HG03520 (cell line): ENCODE measurements at regions not wholly inside any gene's neighbourhood (a gene's known extent, or its start where the extent isn't known, plus 50 kb on each side); places are given as distances from the start of the nearest gene placed in this dataset.

Experiments used
- ATAC-seq: cut with Tn5 transposase; IDR thresholded peaks from one replicate; pipeline ENCODE4 v1.9.1; 2021; ENCODE audit warnings: mild to moderate bottlenecking, moderate library complexity; ENCODE audit not compliant: unreplicated experiment

DNA sequence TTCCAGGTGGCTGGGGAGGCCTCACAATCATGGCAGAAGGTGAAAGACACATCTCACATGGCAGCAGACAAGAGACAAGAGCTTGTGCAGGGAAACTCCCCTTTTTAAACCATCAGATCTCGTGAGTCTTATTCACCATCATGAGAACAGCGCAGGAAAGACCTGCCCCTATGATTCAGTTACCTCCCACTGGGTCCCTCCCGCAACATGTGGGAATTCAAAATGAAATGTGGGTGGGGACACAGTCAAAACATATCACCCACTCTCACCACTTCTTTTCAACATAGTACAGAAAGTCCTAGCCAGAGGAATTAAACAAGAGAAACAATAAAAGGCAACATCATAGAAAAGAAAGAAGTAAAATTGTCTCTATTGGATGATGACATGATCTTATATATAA, 223.4 kb upstream of the SLC24A2 start:
- ATAC-seq: no peak

DNA sequence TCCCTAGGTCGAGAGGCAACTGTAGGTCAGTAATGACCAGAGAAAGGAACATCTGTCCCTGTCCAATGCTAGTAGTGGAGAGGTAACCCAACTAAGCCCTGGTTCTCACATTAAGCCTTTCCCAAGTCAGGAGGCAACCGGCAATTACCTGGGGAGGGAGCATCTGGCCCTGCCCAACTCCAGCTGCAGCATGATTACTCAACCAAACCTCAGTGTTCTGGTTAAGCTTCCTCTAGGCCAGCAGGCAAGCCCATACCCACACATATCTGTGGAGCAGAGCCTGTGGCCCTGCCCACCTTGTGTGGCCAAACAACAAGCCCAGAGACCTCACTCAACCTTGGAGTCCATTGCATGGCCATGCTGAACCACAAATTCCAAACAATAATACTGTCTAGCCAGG, 220.8 kb upstream of the SLC24A2 start:
- ATAC-seq: no peak

DNA sequence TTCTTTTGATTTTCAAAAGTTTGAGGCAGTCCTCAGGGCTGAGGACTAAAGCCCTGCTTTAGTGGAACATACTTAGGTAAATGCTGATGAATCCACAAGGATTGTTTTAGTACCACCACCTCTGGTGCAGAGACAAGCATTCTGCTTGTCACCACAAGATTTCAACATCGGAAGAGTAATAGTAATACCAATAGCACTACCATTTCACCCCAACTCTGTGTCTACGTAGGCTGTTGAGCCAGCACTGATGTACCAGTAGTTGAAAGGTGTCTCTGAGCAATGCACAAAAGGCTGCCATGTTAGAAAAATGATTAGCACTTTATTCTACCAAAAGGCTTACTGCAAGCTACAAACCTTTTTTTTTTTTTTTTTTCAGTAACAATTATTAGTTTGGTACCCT, 213.2 kb upstream of the SLC24A2 start:
- ATAC-seq: no peak

DNA sequence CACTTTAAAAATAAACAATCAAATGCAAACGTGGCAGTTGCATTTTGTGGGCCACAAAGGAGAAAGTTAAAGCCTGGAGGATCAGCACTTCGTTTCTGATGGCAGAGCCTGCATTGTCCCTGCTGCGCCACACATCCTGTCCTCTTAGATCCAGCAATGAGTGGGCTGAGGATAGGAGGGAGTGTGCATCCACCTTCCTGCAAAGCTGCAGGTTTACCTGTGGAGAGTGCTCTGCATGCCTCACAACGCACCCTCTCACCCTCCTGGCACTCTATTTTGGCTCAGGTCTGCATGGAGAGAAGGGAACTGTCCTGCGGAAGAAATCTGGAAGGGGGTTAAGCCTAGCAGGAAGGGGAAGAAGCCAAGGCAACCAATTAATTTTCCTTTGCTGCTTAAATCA, 212.2 kb upstream of the SLC24A2 start:
- ATAC-seq: no peak

DNA sequence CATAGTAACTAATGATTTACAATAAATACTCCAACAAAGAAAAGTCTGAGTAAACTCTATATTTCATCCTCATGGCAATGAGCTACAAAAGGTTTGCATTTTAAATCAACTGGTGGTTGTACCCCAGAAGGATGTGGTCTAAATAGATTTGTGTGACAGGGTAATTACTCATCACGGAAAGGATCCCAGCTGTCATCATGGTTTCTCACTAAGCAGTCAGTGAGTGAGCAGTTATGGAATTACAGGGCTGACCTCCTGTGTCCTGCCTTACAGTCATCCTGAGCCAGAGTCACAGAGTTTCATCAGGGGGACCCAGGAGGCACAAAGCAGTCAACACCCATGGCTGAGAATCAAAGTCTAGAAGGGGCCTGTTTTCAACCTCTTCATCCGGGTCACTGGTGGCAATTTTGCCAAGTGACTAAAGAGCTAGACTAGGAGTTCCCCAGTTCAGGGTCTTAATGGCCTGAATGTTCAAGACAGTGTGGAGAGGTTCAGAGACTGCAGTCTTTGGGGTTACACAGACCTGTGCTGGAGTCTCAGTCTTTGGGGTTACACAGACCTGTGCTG, 210.7 kb upstream of the SLC24A2 start:
- ATAC-seq: peak; percentile 92

DNA sequence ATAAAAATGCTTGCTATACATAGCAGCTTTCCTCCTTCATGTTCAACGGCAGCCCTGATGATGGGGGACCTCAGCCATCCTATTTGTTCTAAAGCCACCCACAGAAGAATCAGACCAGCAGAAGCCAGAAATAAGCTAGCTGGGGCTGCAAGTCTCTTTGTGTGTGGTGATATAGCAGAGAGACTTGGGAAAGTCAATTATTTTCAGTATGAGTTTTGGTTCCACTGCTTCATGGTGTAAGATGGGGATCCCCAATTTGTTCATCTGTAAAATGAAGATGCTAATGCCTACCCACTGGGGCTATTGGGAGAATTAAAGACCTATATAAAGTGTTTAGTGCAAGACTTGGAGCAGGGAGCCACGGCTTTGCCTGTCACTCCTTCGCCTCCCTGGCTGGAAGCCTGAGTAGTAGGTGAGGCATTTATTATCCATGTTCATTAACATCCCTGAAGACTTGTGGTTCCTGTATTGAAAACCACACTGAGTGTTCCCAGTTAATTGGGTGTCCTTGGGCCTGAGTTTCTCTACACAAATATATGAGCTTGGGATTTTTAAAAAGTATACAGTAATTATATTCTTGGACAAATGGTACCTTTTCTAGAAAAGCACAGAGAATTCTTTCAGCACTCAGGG, 210.1 kb upstream of the SLC24A2 start:
- peak; percentile 25 for ATAC-seq

DNA sequence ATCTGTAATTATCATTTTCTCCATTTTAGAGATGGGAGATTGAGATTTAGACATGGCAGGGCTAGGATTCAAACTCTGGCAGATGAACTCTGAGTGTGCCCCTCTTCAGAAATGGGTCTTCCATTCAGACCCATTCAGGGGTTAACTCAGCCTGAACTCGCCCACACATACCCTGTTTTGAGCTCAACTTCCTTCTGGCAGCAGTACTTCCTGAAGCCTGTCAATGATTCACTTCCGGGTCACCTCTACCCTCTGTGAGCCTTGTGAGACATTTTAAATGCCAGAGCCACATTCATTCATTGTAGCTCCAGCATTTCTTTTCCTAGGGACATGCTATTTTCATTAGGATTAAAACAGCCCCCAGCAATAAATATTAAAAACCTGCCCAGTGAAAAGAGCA, 209.3 kb upstream of the SLC24A2 start:
- ATAC-seq: no peak

DNA sequence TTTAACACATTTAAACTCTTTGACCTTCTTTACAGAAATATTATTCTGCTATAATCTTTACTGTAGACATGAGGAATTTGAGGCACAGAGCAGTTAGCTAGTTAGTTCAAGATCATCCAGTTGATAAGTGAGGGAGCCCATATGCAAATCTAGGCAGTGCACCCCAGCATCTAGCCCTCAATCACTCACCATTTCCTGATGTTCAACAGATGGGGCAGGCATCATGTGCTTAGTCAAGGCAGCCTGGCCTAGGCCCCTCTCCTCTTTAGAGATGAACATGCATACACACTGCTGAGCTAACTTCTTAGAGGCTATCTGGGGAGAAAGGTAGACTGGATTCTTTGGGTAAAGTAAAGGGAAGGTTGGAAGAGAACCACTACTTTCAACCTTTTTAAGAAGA, 206.8 kb upstream of the SLC24A2 start:
- no peak for ATAC-seq

DNA sequence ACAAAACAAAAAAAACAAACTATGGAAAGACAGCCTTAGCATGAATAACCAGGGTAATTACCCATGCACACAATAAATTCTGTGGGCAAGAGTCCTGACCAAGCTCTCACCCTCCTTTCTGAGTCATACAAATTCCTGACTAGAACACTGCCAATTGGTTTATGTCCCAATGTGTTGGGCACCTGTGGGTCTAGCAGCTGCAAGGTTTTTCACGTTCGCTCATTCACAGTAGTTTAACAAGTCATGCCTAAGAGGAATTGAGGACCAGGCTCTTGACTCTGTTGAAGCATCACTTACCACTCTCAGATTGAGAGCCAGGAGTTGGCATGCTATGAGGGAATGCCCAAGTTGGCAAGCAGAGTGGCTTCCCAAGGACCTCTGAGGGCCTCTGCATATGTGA, 205.5 kb upstream of the SLC24A2 start:
- ATAC-seq: no peak

DNA sequence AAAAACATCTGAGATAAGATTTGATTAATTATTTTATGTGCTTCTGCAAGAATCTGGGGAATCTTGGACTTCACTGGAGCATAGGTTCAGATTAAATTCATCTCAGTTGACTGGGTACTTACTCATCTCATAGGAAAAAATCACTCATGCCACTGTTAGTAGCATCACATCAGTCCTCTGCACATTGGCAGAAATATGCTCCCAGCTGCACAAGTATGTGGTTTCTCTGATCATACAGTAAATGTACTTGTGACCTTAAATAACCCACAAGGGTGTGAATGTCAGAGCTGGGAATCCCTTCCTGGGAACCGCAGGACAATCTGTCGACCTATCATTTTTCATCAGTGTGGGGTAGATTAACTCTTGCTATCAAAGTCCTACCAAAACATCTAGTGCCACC, 203.7 kb upstream of the SLC24A2 start:
- no peak for ATAC-seq

DNA sequence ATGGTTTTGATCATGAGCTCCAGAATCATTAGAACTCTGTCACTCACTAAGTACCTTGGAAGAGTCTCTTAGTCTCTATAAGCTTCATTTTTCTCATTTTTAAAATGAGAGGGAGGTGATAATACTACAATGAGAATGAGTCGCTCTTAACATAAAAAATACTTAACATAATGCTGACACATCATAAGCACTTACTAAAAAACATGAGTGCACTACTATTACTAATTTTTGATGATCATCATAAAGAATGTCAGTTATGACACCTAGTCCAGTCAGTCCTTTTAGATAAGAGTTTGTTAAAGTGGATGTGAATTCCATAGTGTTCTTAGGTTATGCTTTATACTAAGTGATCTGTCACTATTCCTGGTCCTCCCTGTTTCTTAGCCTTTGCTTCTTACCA, 200.4 kb upstream of the SLC24A2 start:
- ATAC-seq: no peak

DNA sequence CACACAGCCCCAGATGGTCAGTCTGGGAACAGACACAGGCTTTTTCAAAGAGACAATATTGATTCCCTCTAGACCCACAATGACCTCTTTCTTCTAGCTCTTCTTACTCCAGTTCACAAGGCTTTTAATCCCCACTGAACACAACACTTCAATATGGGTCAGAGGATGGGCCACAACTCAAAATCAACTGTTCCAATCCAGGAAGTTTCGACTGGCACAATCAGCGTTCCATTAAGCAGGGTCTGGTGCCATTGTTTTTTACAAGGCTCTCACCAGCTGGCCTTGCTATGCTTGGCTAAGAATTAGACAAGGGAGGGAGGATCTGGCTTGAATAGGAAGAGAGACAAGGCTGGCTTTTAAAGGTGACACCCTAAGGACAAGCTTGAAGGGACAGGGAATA, 199.4 kb upstream of the SLC24A2 start:
- ATAC-seq: no peak

DNA sequence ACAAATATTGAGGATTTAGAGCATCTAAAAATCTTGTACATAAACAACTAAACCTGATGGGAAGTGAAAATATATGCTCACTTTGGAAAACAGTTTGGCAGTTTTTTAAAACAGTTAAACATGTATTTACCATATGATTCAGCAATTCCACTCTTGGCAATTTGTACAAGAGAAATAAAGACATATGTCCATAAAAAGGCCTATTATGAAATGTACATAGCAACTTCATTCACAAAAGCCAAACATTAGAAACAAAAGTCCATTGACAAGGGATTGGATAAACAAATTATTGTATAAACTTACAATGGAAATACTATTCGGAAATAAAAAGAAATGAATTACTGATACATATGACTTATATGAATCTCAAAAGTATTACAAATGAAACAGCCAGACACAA, 196.2 kb upstream of the SLC24A2 start:
- ATAC-seq: no peak

DNA sequence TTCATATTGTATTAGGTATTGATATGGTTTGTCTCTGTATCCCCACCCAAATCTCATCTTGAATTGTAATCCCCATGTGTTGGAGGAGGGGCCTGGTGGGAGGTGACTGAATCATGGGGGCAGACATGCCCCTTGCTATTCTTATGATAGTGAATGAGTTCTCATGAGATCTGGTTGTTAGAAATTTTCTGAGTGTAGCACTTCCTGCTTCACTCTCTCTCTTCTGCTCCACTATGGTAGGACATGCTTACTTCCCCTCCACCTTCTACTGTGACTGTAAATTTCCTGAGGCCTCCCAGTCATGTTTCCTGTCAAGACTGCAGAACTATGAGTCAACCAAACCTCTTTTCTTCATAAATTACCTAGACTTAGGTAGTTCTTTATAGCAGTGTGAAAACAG, 187.4 kb upstream of the SLC24A2 start:
- no peak for ATAC-seq

DNA sequence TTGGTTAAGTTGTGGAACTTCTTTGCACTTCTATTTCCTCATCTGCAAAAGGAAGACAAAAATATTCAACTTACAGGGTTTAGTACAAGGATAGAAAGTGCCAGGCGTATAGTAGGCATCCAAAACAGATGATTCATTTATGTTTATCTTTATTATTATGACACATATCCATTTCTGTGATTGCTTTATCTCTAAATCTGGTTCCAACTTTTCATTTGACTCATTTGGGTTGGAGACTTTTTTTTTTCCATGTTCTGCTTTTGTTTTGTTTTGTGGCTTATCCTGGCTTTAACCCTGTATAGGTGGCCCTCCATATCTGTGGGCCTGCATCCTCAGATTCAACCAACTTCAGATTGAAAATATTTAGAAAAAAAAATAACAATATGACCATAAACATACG, 186.7 kb upstream of the SLC24A2 start:
- no peak for ATAC-seq

DNA sequence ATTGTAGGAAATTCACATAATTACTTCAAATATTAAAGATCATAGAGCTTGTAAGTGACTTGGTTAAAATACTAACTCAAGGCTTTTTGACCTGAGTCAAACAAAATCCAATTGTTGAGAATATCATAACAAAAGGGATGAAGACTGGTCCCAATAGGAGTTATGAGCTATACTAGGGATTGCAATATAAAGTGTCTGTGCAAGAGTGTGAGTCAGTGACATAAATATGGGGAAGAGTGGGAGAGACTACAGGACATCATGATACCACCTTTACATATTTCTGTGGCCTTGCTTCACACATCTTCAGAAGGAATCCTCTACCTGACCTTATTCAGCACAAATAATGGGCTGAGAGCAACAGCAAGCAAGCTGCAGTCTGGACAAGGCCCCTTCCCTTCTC, 180.9 kb upstream of the SLC24A2 start:
- ATAC-seq: no peak

DNA sequence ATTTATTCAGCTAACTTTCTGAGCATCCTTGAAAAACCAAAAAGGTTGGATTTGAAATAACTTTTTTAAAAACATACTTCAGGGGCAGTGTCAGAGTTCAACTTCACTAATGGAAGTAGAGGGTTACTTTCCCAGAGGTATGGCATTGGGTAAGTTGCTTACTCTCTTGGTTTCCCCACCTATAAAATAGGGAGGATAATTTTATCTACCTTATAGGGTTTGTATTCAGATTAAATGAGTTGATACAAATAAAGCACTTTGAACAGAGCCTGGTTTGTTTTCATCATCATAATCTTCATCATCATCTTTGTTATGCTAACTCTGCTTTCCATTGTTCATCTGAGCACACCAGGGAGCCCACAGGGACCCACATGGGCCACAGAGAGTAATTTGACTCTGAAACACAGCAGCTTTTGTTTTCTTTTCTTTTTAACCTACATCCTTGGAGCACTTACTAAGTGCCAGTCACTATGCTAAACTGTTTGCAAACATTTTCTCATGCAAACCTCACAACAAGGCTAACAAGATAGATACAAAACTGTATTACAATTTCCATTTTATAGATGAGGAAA, 179.1 kb upstream of the SLC24A2 start:
- ATAC-seq: no peak

DNA sequence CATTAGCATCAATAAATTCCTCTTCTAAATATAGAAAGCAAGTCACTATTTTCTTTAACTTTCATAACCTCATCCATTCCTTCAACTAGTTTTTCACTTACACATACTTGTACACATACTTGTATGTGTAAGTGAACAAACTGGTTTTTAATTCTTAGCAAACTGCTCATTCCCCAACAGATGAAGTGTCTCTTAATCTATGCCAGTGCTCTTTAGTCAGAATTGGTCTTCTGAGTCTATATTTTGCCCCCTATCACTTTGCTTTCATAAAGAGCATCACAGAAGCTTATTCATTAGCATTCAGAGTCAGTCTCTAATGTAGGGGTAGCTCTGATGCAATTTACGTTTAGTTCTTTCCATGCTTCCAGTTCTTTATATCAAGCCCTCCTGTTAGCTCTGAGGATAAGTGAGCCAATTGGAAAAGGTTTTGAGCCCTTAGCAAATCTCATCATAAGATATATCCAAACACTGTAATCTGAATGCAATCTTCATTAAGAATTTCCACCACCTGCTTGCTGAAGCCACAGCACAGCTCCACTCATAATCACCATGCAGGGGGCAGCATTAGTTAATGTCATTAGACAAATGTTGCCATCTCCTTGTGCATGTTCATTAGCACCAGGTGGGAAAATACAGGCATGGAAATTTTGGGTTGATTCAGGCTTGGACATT, 178.5 kb upstream of the SLC24A2 start:
- ATAC-seq: no peak

DNA sequence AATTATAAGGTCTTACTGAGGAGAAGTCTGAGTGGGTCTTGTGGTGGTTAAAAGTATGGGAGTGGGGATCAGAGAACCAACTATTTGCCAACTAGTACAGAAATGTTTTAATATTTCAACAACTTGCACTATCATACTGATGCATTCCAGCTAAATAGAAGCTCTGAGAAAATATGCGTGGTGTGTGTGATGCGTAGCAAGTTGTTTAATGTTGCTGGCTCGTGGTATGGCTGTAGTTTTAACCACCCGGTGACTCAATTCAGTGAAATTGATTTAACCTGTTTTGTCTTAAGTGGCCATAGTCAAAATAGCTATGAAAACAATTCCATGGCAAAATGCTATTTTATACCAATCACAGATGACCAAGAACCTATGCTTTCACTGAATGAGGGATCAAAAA, 176.5 kb upstream of the SLC24A2 start:
- no peak for ATAC-seq

DNA sequence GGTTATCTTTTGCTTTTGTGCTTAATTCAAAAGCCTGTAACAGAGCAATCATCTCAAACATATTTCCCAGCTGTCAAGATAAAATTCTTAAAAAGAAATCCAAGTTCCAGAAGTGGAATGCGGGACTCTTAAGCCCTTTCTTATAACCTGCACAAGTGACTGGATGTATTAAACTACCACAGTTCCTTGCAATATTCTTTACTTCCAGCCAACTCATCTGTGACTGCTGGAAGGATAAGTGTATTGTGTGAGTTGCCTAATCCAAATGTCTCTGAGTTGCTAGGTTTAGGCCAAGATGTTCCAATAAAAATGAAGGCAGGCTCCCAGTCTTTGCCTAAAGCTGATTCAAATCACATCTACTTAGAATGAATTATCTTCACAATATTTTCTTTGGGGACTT, 159.2 kb upstream of the SLC24A2 start:
- no peak for ATAC-seq

DNA sequence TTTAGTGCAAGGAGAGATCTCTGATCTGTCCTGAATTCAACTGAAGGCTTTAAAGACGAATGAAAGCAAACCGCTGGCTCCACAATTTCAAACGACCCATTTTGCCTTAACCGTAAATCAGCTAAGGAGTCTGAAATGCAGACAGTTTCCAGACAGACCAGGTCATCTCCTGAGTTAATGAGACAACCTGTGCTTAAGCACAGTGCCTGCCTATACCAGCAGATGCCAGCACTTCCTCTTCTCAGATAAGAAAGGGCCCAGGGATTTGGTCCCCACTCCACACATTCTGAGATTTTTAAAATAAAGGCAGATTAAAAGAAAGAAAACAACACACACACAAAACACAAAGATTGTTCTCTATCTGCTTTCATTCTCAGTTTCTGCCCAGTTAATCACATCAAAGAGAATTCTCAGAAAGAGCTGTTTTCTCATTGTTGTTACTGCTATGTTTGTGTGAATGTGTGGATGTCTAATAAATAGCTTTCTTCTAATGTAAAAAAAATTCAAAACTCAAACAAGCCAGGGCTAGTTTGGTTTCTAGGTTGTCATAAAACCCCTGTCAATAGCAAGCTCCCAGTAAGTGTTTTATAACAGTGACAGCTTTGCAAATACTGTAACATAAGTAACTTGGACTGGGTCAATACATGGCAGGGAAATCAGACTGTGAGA, 157.7 kb upstream of the SLC24A2 start:
- ATAC-seq: no peak

DNA sequence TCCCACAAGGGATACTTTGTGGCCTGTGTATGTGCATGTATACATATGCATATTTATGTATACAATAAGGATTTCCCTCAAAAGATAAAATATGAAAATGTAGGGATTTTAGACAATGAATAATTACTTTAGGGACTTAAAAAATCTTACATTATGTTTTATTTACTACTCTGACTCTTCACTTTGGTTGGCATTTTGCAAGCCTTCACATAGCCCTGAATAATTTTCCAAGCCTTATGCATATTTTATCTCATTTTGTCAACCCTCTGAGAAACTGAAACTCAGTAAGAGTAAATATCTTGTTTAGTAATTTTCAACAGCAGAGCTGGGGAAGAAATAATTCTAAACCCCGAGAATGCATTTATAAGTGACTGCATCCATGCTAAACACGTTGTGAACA, 153.0 kb upstream of the SLC24A2 start:
- ATAC-seq: no peak
